ENCODE measurements at regions not wholly inside any gene's neighbourhood (a gene's known extent, or its start where the extent isn't known, plus 50 kb on each side); places are given as distances from the start of the nearest gene placed in this dataset.
"Not testable (repeated sequence)": the region's sequence is repeated elsewhere in the genome, so short reads cannot be mapped to it uniquely, and the experiment has no call there.

- dilution Hi-C loops (cut with MboI; ENCODE audit: extremely low pct_ligation_motif_present, low sequenced_read_pairs) (loop anchor here (25.0 kb wide), 1 partner anchor 662 kb away; no protein-coding TSS in a partner anchor), intact Hi-C loops (cut with micrococcal nuclease) (no loop called here)
- Histone ChIP-seq H3K9me1 (replicated peaks; ENCODE audit: control insufficient read depth, extremely low read depth, insufficient read depth, low read length) (no peaks in the 10 kb centered on the region), H3K27me3 (ENCODE audit: control insufficient read depth in 2 of 2, insufficient read depth in 2 of 2, low read length in 2 of 2) (no peaks in the 10 kb centered on the region), H3K9me3 (replicated peaks; ENCODE audit: control insufficient read depth, insufficient read depth, low read length) (peaks cover 15% of the 10 kb centered on the region), H3K9ac (replicated peaks; ENCODE audit: extremely low read depth, insufficient read depth, low read length) (no peak overlapping the region), H3K4me3 (replicated peaks in 1 of 3; ENCODE audit: insufficient read depth in 1 of 3, low read depth in 1 of 3, low read length in 3 of 3) (no peak overlapping the region), H3K79me2 (ENCODE audit: control insufficient read depth, insufficient read depth, low read length) (no peaks in the 10 kb centered on the region), H3K4me1 (ENCODE audit: control insufficient read depth, extremely low read depth, insufficient read depth, low read length) (no peaks in the 10 kb centered on the region), H4K20me1 (replicated peaks; ENCODE audit: control insufficient read depth, extremely low read depth, insufficient read depth, low read length) (no peaks in the 10 kb centered on the region), H3K27ac (ENCODE audit: insufficient read depth, low read depth, low read length) (no peak overlapping the region), H2AFZ (ENCODE audit: low read depth, low read length) (no peak overlapping the region), H3K36me3 (ENCODE audit: control insufficient read depth in 2 of 2, extremely low read depth in 1 of 2, insufficient read depth in 2 of 2, low read length in 2 of 2) (no peaks in the 10 kb centered on the region), H3K4me2 (ENCODE audit: insufficient read depth, low read length) (no peak overlapping the region)
- ChIA-PET CTCF (no interaction called here), POLR2A (no interaction called here)
- no peak for DNase-seq (ENCODE audit: low read depth, low spot score)
- TF ChIP-seq POLR2A (IDR thresholded peaks at IDR 0.05; ENCODE audit: low read depth, low read length): no peak
- no peak for TF ChIP-seq JUN (IDR thresholded peaks at IDR 0.05; ENCODE audit: borderline replicate concordance, insufficient read depth, insufficient read length, low read depth)
- TF ChIP-seq FOS (IDR thresholded peaks at IDR 0.05; ENCODE audit: borderline replicate concordance, insufficient read depth, low read length): no peak
- no peak for TF ChIP-seq EZH2 (IDR thresholded peaks at IDR 0.05; ENCODE audit: borderline replicate concordance, low read depth, low read length, severe bottlenecking)
- no peak for TF ChIP-seq GATA2 (IDR thresholded peaks at IDR 0.05; ENCODE audit: insufficient read depth, insufficient read length, low read depth, low read length)
- TF ChIP-seq POLR2AphosphoS5 (IDR thresholded peaks at IDR 0.05; ENCODE audit: insufficient read depth, low read depth, low read length): no peak
- TF ChIP-seq MYC (IDR thresholded peaks at IDR 0.05; ENCODE audit: low read depth, low read length): no peak
- TF ChIP-seq MAX (IDR thresholded peaks at IDR 0.05; ENCODE audit: insufficient read depth, insufficient read length): no peak
- TF ChIP-seq CTCF (IDR thresholded peaks at IDR 0.05; ENCODE audit: extremely low read depth in 1 of 2, insufficient read depth in 1 of 2, low read depth in 1 of 2, low read length in 2 of 2): no peak
- BruUV-seq (replicated peaks): no TSS peak
- no peak for FAIRE-seq
Measured at GRCh38 chr20:29874476-29875202, 1382.8 kb upstream of the DEFB115 start.

GRCh38 chr20:29875321-29876083 lies 1382.0 kb upstream of the DEFB115 start:
- H3K9ac ChIP-seq (replicated peaks; ENCODE audit: extremely low read depth, insufficient read depth, low read length); H2AFZ ChIP-seq (ENCODE audit: low read depth, low read length); intact Hi-C loops (cut with micrococcal nuclease); H3K27me3 ChIP-seq (ENCODE audit: control insufficient read depth in 2 of 2, insufficient read depth in 2 of 2, low read length in 2 of 2); BruUV-seq (replicated peaks); H3K9me1 ChIP-seq (replicated peaks; ENCODE audit: control insufficient read depth, extremely low read depth, insufficient read depth, low read length); H3K4me2 ChIP-seq (ENCODE audit: insufficient read depth, low read length); H3K79me2 ChIP-seq (ENCODE audit: control insufficient read depth, insufficient read depth, low read length); FAIRE-seq; H3K4me1 ChIP-seq (ENCODE audit: control insufficient read depth, extremely low read depth, insufficient read depth, low read length); CTCF ChIA-PET; H3K27ac ChIP-seq (ENCODE audit: insufficient read depth, low read depth, low read length); POLR2A ChIA-PET; DNase-seq (ENCODE audit: low read depth, low spot score); H3K4me3 ChIP-seq (replicated peaks in 1 of 3; ENCODE audit: insufficient read depth in 1 of 3, low read depth in 1 of 3, low read length in 3 of 3); H3K36me3 ChIP-seq (ENCODE audit: control insufficient read depth in 2 of 2, extremely low read depth in 1 of 2, insufficient read depth in 2 of 2, low read length in 2 of 2); H4K20me1 ChIP-seq (replicated peaks; ENCODE audit: control insufficient read depth, extremely low read depth, insufficient read depth, low read length): not testable (repeated sequence)
- peaks cover 16% of the 10 kb centered on the region for H3K9me3 ChIP-seq (replicated peaks; ENCODE audit: control insufficient read depth, insufficient read depth, low read length)
- dilution Hi-C loops (cut with MboI; ENCODE audit: extremely low pct_ligation_motif_present, low sequenced_read_pairs): loop anchor here (25.0 kb wide), 1 partner anchor 663 kb away; no protein-coding TSS in a partner anchor
